Neural progenitor cell (in vitro differentiated cells): ENCODE measurements at regions not wholly inside any gene's neighbourhood (a gene's known extent, or its start where the extent isn't known, plus 50 kb on each side); places are given as distances from the start of the nearest gene placed in this dataset.

Source experiments
- CTCF ChIP-seq: fragments of 200-600 bp; sonication (generic); IDR thresholded peaks from 2 replicates; pipeline ENCODE4 v1.5.1; 2017; ENCODE audit warnings: antibody characterized with exemption, mild to moderate bottlenecking
- EZH2 ChIP-seq: fragments of 200-600 bp; sonication (generic); IDR thresholded peaks from 2 replicates; pipeline ENCODE4 v1.6.1; 2017; ENCODE audit warnings: antibody characterized with exemption, mild to moderate bottlenecking, moderate library complexity

- TF ChIP-seq CTCF (no peak), EZH2 (no peak)
Measured at GRCh38 chr15:98446083-98446482, 202.3 kb upstream of the IGF1R start.
